Smooth muscle cell (in vitro differentiated cells): ENCODE measurements at regions not wholly inside any gene's neighbourhood (a gene's known extent, or its start where the extent isn't known, plus 50 kb on each side); places are given as distances from the start of the nearest gene placed in this dataset.

Experiments
- DNase-seq: peaks from one replicate; lab custom pipeline; 2025; ENCODE audit not compliant: unreplicated experiment; lab: John Stamatoyannopoulos, UW
- H2AFZ ChIP-seq: fragments of 200-600 bp; sonication (generic); 2 replicates; pipeline ENCODE4 v1.6.0; 2016; ENCODE audit warnings: antibody characterized with exemption, low read depth, mild to moderate bottlenecking
- H3F3A ChIP-seq: fragments of 200-600 bp; sonication (generic); 2 replicates; pipeline ENCODE4 v1.6.0; 2017; ENCODE audit warnings: antibody characterized with exemption, low read depth
- H3K27ac ChIP-seq: fragments of 200-600 bp; sonication (generic); 2 replicates; pipeline ENCODE4 v1.5.1; 2016; ENCODE audit warnings: low read depth, mild to moderate bottlenecking
- H3K27me3 ChIP-seq: fragments of 200-600 bp; sonication (generic); 2 replicates; pipeline ENCODE4 v1.6.1; 2016; ENCODE audit warnings: low read depth, mild to moderate bottlenecking
- H3K36me3 ChIP-seq: fragments of 200-600 bp; sonication (generic); 2 replicates; pipeline ENCODE4 v1.5.1; 2016; ENCODE audit warnings: low read depth
- H3K4me1 ChIP-seq: fragments of 200-600 bp; sonication (generic); 2 replicates; pipeline ENCODE4 v1.5.1; 2016; ENCODE audit warnings: low read depth
- H3K4me2 ChIP-seq: fragments of 200-600 bp; sonication (generic); 2 replicates; pipeline ENCODE4 v1.6.0; 2016; ENCODE audit warnings: mild to moderate bottlenecking
- H3K4me3 ChIP-seq: fragments of 200-600 bp; sonication (generic); 2 replicates; pipeline ENCODE4 v1.5.1; 2016; ENCODE audit warnings: mild to moderate bottlenecking
- H3K79me2 ChIP-seq: fragments of 200-600 bp; sonication (generic); 2 replicates; pipeline ENCODE4 v1.6.0; 2016; ENCODE audit warnings: low read depth, mild to moderate bottlenecking
- H3K9ac ChIP-seq: fragments of 200-600 bp; sonication (generic); 2 replicates; pipeline ENCODE4 v1.6.0; 2016; ENCODE audit warnings: low read depth
- H3K9me3 ChIP-seq: fragments of 200-600 bp; sonication (generic); replicated peaks from 2 replicates; pipeline ENCODE4 v1.5.1; 2016; ENCODE audit warnings: low read depth
- H4K20me1 ChIP-seq: fragments of 200-600 bp; sonication (generic); 2 replicates; pipeline ENCODE4 v1.6.0; 2016; ENCODE audit warnings: low read depth
- CTCF ChIP-seq: fragments of 200-600 bp; sonication (generic); IDR thresholded peaks from 2 replicates; pipeline ENCODE4 v1.5.1; 2017; ENCODE audit warnings: borderline replicate concordance, mild to moderate bottlenecking, antibody characterized with exemption; ENCODE audit not compliant: insufficient read depth, poor library complexity, severe bottlenecking
- WGBS: methylation state at CpG from one replicate; pipeline ENCODE4 v1.1.7; 2016; ENCODE audit warnings: low lambda C conversion rate; 5-methylcytosine and 5-hydroxymethylcytosine counted together

- Histone ChIP-seq H3K9ac (no peak overlapping the region), H3K4me1 (no peaks in the 10 kb centered on the region), H3F3A (no peaks in the 10 kb centered on the region), H3K27me3 (no peaks in the 10 kb centered on the region), H3K27ac (no peak overlapping the region), H4K20me1 (no peaks in the 10 kb centered on the region), H2AFZ (no peak overlapping the region), H3K36me3 (no peaks in the 10 kb centered on the region), H3K79me2 (no peaks in the 10 kb centered on the region), H3K4me2 (no peak overlapping the region), H3K9me3 (no peaks in the 10 kb centered on the region), H3K4me3 (no peak overlapping the region)
- no peak for DNase-seq
- TF ChIP-seq CTCF = no peak
- WGBS = 96% methylated on average over 3 of the region's 3 CpGs
Measured at GRCh38 chr11:97800891-97801290, 1219.9 kb upstream of the CNTN5 start.

- Histone ChIP-seq H3F3A (no peaks in the 10 kb centered on the region), H3K9me3 (peaks cover 8% of the 10 kb centered on the region), H2AFZ (peak overlapping the region; percentile 34), H3K4me1 (no peaks in the 10 kb centered on the region), H3K27me3 (no peaks in the 10 kb centered on the region), H3K9ac (no peak overlapping the region), H3K36me3 (no peaks in the 10 kb centered on the region), H3K4me2 (no peak overlapping the region), H3K79me2 (no peaks in the 10 kb centered on the region), H3K27ac (no peak overlapping the region), H4K20me1 (no peaks in the 10 kb centered on the region), H3K4me3 (no peak overlapping the region)
- TF ChIP-seq CTCF = no peak
- DNase-seq = no peak
- WGBS = 79% methylated on average over 4 of the region's 4 CpGs
Measured at GRCh38 chr11:97814325-97814959, 1206.3 kb upstream of the CNTN5 start.

GRCh38 chr11:97815667-97816066 is 1205.1 kb upstream of the CNTN5 start:
- Histone ChIP-seq H3K79me2 (no peaks in the 10 kb centered on the region), H3K36me3 (no peaks in the 10 kb centered on the region), H4K20me1 (no peaks in the 10 kb centered on the region), H2AFZ (peak overlapping the region; percentile 52), H3F3A (no peaks in the 10 kb centered on the region), H3K4me3 (no peak overlapping the region), H3K9ac (no peak overlapping the region), H3K9me3 (peaks cover under 1% of the 10 kb centered on the region), H3K27me3 (no peaks in the 10 kb centered on the region), H3K4me2 (peak overlapping the region; percentile 30), H3K27ac (no peak overlapping the region), H3K4me1 (no peaks in the 10 kb centered on the region)
- WGBS = 76% methylated on average over 1 of the region's 1 CpG
- no peak for TF ChIP-seq CTCF
- no peak for DNase-seq

- Histone ChIP-seq H3K9ac (no peak overlapping the region), H3K4me3 (no peak overlapping the region), H4K20me1 (no peaks in the 10 kb centered on the region), H3K79me2 (no peaks in the 10 kb centered on the region), H3K4me1 (no peaks in the 10 kb centered on the region), H3K4me2 (no peak overlapping the region), H3K9me3 (no peaks in the 10 kb centered on the region), H3K36me3 (no peaks in the 10 kb centered on the region), H3F3A (no peaks in the 10 kb centered on the region), H2AFZ (no peak overlapping the region), H3K27me3 (no peaks in the 10 kb centered on the region), H3K27ac (no peak overlapping the region)
- no peak for TF ChIP-seq CTCF
- DNase-seq = no peak
- 86% methylated on average over 4 of the region's 4 CpGs for WGBS
Measured at GRCh38 chr11:97832451-97832850, 1188.3 kb upstream of the CNTN5 start.
